T47D (cell line): ENCODE measurements at regions not wholly inside any gene's neighbourhood (a gene's known extent, or its start where the extent isn't known, plus 50 kb on each side); places are given as distances from the start of the nearest gene placed in this dataset.

Experiments
- DNase-seq, 2 experiments: peaks; one replicate each; pipeline versions ENCODE4 v3.0.0 to v3.0.0-alpha.2; 2011 to 2012; ENCODE audit warnings: low read depth in 1 of 2, low spot score in 1 of 2
- JUND ChIP-seq: IDR thresholded peaks from 2 replicates; pipeline ENCODE4 v1.6.1; 2012; ENCODE audit warnings: low read depth
- in situ Hi-C: cut with HindIII; loops from 2 replicates; pipeline ENCODE4 v1.10.0; 2016; ENCODE audit warnings: low sequenced_read_pairs, low pct_unique_long_range_greater_than_20kb

DNA sequence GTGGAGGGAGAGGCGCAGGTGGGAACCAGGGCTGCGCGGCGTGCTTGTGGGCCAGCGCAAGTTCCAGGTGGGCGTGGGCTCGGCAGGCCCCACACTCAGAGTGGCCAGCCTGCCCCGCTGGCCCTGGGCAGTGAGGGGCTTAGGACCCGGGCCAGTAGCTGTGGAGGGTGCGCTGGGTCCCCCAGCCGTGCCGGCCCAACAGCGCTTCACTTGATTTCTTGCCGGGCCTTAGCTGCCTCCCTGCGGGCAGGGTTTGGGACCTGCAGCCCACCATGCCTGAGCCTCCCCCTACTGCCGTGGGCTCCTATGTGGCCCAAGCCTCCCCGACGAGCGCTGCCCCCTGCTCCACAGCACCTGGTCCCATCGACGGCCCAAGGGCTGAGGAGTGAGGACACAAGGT, 1636.9 kb upstream of the SLC39A10 start:
- in situ Hi-C loops: no loop called here
- TF ChIP-seq JUND: no peak
- DNase-seq: no peak

DNA sequence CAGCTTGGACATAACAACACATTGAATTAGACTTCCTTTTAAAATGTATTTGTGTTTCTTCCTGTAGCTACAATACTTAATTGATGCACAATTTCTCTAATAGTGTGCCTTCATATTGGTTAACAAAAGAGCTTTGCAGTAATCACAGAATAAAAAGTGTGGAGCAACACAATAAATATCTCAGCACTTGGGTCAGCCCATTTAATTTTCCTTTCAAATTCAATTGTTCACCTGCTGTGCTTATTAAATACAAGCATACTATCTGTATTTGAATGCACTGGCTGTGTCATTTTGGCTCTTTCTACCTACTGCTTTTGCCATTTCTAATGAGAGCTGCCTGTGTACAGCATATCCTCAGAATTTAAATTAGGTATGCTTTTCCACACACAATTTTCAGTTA, 1641.3 kb upstream of the SLC39A10 start:
- no peak for TF ChIP-seq JUND
- no peak for DNase-seq
- in situ Hi-C loops: no loop called here

DNA sequence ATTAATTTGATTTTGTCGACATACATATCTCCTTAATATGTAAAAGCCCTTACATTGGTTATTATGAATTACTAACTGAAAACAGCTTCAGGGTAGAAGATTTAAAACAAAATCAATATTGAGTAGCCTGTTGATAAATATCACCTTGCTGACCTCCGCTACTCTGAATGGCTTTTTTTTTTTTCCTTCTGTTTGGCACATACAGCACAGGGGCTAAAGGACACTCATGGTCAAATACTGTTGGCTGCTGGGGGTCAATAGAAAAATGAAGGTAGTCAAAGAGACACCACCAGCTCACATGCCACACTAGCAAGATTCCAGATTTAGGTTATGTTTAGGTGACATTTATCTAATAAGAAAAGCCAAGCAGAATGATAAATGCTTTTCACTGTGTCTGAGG, 1642.4 kb upstream of the SLC39A10 start:
- no peak for DNase-seq
- in situ Hi-C loops: no loop called here
- no peak for TF ChIP-seq JUND

DNA sequence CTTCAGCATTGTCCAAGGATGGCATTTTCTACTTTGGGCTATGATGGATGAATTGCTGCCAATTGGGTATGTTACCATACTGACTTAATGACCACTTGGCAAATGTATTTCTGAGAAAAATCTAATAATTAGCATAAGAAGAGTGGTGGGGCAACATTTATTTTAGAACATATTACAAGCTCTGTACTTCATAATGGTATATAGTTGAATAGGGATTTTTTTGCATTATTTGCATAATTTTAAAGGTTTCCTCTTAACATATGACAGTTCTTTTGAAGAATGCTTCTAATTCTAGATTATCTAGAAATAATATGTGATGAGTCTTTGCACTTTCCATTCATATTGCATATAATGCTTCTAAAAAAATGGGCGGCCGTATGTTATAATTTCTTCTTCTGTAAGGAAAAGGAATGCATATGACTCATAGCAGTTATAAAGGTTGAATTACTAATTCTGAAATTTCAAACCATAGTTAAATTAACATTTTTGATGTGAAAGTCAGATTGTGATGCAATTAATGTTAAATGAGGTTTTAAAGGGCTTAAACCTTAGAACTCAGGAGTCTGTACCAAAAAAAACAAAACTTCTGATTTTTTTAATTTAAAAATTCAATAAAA, 1652.3 kb upstream of the SLC39A10 start:
- TF ChIP-seq JUND: no peak
- in situ Hi-C loops: no loop called here
- no peak for DNase-seq

DNA sequence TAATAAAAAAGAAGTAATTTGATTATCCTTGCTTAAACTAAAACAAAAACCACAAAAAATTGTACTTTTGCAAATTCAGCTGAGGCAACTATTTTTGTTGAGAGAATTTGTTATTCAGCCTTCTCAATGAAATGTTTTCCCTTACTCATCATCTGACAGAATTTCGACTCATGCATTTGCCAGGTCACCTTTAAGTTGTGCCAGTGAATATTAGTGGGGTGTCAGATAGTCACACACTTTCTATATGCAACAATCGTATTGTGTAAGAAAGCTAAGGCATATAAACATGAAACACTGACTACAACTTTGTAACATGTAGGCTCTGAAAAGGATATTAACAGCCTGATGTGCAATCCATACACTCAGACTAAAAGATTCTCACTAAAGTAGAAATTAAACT, 1653.1 kb upstream of the SLC39A10 start:
- no peak for TF ChIP-seq JUND
- in situ Hi-C loops: no loop called here
- no peak for DNase-seq

DNA sequence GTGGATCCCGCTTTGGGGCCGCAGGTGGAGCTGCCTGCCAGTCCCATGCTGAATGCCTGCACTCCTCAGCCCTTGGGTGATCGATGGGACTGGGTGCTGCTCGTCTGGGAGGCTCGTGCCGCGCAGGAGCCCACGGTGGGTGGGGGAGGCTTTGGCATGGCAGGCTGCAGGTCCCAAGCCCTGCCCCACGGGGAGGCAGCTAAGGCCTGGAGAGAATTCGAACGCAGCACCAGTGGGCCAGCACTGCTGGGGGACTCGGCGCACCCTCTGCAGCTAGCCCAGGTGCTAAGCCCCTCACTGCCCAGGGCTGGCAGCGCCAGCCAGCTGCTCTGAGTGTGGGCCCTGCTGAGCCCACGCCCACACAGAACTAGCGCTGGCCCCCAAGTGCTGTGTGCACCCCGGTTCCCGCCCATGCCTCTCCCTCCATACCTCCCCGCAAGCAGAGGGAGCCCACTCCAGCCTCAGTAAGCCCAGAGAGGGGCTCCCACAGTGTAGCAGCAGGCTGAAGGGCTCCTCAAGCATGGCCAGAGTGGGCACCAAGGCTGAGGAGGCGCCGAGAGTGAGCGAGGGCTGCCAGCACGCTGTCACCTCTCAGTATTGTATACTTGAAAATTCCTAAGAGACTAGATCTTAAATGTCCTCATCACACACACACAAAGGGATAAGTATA, 1654.2 kb upstream of the SLC39A10 start:
- in situ Hi-C loops: no loop called here
- TF ChIP-seq JUND: no peak
- DNase-seq: no peak

DNA sequence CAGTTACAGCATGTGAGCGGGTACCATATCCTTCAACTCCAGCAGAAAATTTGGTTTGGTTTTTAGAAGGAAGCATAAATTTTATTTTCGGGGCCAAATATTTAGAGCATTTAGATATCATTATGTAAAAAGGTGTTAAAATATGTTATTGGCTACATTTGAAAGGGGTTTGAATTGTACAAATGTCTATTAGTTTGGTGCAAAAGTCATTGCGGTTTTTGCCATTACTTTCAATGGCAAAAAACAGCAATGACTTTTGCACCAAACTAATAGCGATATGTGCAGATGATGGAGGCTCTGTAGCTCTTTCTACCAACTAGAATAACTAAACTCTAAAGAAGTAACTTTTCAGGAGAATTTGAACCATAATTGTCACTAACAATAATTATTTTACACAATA, 1666.2 kb upstream of the SLC39A10 start:
- in situ Hi-C loops: no loop called here
- DNase-seq: no peak
- TF ChIP-seq JUND: no peak

DNA sequence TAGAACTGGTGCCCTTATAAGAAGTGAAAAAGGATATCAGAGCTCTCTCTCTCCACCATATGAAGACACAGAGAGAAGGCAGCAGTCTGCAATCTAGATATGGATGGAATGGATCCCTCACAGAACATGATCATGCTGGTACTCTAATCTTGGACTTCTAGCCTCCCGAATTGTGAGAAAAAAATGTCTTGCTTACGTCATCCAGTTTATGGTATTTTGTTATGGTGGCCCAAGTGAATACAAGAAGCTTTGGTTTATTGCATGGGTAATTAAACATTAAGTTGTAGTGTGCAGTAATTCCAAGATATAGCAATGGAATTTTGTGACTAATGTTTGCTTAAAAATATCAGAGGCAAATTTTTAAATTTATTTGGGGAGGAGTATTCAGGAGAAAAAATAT, 1667.4 kb upstream of the SLC39A10 start:
- DNase-seq: no peak
- no peak for TF ChIP-seq JUND
- in situ Hi-C loops: no loop called here

DNA sequence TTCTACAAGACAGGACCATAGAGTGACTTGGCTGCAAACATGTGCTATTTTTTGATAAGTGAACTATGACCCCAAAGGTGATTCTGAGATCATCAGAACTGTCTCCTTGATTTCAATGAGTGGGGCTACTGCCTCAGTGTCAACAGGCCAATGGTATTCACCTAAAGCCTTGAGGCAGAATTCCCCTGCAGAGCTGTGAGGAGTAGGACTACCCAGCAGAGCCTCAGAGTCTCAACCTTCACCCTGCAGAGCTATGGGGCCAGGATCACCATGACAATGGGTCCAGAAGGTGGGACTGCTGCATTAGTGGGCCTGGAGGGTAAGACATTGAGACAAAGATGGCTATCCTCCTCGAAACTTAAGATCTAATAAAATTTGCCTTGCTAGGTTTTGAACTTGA, 1668.2 kb upstream of the SLC39A10 start:
- no peak for TF ChIP-seq JUND
- DNase-seq: no peak
- in situ Hi-C loops: no loop called here

DNA sequence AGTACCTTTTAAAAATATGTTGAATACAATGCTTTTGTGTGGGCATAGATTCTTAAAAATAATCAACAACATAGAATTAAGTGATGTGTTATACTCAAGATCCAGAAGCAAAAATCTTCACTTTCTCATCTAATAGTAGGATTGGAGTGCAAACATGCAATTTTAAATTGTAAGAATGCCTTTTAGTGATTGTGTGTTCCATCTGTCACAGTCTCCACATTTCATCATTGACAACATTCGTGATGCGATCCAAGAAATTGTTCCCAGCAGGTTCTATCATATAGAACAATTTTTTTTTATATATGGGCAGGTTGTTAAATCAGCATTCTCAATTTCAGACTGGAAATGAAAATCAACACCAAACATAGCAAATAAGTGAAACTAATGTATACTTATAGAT, 1671.8 kb upstream of the SLC39A10 start:
- no peak for DNase-seq
- no peak for TF ChIP-seq JUND
- in situ Hi-C loops: no loop called here

DNA sequence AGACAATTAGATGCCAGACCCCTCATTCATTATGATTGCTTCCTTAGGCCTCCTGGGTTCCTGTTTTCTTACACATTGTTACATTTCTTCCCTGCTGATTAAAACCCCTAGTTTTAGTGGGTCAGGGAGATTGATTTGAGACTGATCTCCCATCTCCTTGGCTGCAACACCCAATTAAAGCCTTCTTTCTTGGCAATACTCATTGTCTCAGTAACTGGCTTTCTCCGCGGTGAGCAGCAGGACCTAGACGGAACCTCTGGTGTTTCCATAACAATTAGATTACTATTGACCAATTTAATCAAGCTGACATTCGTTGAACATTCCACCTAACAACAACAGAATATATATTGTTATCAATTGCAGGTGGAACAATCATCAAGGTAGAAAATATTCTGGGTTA, 1676.4 kb upstream of the SLC39A10 start:
- no peak for TF ChIP-seq JUND
- in situ Hi-C loops: no loop called here

DNA sequence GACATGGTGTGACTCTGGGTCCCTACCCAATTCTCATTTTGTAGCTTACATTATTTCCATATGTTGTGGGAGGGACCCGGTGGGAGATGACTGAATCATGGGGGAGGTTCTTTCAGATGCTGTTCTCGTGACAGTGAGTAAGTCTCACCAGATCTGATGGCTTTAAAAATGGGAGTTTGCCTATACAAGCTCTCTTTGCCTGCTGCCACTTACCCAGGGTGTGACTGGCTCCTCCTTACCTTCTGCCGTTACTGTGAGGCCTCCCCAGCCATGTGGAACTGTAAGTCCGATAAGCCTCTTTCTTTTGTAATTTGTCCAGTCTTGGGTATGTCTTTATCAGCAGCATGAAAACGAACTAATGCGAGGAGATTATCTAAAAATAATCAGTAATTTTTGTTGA, 1683.2 kb upstream of the SLC39A10 start:
- no peak for TF ChIP-seq JUND
- in situ Hi-C loops: no loop called here
- DNase-seq: no peak

More for the DNA sequence above, 1676.4 kb upstream of the SLC39A10 start:
- DNase-seq: no peak

DNA sequence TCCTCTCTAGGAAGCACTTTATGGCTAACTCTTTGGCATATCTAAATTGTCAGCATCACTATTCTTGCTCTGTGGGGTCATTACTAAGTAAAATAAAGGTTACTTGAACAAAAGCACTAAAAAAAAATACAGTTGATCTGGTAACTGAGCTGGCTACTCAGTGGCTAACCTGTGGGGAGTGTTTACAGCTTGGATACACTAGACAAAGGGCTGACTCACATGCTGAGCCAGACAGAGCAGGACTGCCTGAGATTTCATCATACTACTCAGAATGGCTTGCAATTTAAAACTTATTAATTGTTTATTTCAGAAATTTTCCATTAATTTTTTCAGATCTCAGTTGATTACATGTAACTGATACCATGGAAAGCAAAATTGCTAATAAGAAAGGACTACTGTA, 1690.4 kb upstream of the SLC39A10 start:
- no peak for DNase-seq
- TF ChIP-seq JUND: no peak
- in situ Hi-C loops: no loop called here

DNA sequence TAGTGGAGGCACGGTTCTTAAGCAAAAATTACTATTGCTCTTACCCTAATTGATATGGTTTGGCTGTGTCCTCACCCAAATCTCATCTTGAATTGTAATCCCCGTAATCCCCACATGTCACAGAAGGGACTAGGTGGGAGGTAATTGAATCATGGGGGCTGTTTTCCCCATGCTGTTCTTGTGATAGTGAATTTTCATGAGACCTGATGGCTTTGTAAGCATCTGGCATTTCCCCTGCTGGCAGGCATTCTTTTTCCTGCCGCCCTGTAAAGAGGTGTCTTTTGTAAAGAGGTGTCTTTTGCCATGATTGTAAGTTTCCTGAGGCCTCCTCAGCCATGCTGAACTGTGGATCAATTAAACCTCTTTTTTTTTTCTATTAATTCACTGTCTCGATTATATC, 1691.8 kb upstream of the SLC39A10 start:
- no peak for TF ChIP-seq JUND
- DNase-seq: no peak
- in situ Hi-C loops: no loop called here
